OCI-LY1 (cell line): ENCODE measurements at regions not wholly inside any gene's neighbourhood (a gene's known extent, or its start where the extent isn't known, plus 50 kb on each side); places are given as distances from the start of the nearest gene placed in this dataset.
"Not testable (repeated sequence)": the region's sequence is repeated elsewhere in the genome, so short reads cannot be mapped to it uniquely, and the experiment has no call there.

Source experiments
- EZH2 ChIP-seq: fragments of 200-600 bp; sonication (generic), shearing (Covaris generic); IDR thresholded peaks from 2 replicates; pipeline ENCODE4 v1.8.0; 2017; ENCODE audit warnings: borderline replicate concordance, mixed run types, mild to moderate bottlenecking, antibody characterized with exemption, low read length, moderate library complexity, mixed read lengths
- TF ChIP-seq, protein P1 (sequence below): fragments of 200-600 bp; sonication (generic), shearing (Covaris generic); IDR thresholded peaks from 2 replicates; pipeline ENCODE4 v1.5.1; 2017; ENCODE audit warnings: mild to moderate bottlenecking, antibody characterized with exemption, low read length, moderate library complexity, mixed read lengths

DNA sequence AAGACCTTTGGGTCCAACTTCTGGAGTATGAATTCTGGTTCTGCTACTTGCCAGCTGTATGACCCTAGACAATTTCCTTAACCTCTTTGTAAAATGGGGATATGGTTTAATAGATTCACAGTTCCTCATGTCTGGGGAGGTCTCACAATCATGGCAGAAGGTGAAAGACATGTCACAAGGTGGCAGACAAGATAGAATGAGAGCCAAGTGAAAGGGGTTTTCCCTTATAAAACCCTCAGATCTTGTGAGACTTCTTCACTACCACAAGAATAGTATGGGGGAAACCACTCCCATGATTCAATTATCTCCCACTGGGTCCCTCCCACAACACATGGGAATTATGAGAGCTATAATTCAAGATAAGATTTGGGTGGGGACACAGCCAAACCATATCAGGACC, 63.9 kb upstream of the NRIP1 start:
- TF ChIP-seq, protein P1, sequence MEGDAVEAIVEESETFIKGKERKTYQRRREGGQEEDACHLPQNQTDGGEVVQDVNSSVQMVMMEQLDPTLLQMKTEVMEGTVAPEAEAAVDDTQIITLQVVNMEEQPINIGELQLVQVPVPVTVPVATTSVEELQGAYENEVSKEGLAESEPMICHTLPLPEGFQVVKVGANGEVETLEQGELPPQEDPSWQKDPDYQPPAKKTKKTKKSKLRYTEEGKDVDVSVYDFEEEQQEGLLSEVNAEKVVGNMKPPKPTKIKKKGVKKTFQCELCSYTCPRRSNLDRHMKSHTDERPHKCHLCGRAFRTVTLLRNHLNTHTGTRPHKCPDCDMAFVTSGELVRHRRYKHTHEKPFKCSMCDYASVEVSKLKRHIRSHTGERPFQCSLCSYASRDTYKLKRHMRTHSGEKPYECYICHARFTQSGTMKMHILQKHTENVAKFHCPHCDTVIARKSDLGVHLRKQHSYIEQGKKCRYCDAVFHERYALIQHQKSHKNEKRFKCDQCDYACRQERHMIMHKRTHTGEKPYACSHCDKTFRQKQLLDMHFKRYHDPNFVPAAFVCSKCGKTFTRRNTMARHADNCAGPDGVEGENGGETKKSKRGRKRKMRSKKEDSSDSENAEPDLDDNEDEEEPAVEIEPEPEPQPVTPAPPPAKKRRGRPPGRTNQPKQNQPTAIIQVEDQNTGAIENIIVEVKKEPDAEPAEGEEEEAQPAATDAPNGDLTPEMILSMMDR, result not testable (repeated sequence)
- not testable (repeated sequence) for TF ChIP-seq EZH2
